Lower leg skin (tissue), 3 donors: ENCODE measurements at regions not wholly inside any gene's neighbourhood (a gene's known extent, or its start where the extent isn't known, plus 50 kb on each side); places are given as distances from the start of the nearest gene placed in this dataset.

Experiments used
- CTCF ChIP-seq, 3 donors: fragments of 450-650 bp; IDR thresholded peaks; one replicate each; pipeline ENCODE4 v1.5.1; 2016; ENCODE audit warnings: antibody characterized with exemption in 3 of 3, mild to moderate bottlenecking in 3 of 3, moderate library complexity in 2 of 3
- POLR2A ChIP-seq, 2 donors: fragments of 450-650 bp; IDR thresholded peaks; one replicate each; pipeline ENCODE4 v1.6.1; 2016 to 2017; ENCODE audit warnings: antibody characterized with exemption in 2 of 2, mild to moderate bottlenecking in 1 of 2, moderate library complexity in 1 of 2

GRCh38 chr13:54699831-54700230 lies 1671.2 kb downstream of the OLFM4 start:
- TF ChIP-seq CTCF (IDR thresholded peaks at IDR 0.05) (no peak), POLR2A (IDR thresholded peaks at IDR 0.05) (no peak)
